GM12892 (cell line): ENCODE measurements at regions not wholly inside any gene's neighbourhood (a gene's known extent, or its start where the extent isn't known, plus 50 kb on each side); places are given as distances from the start of the nearest gene placed in this dataset.
"Not testable (repeated sequence)": the region's sequence is repeated elsewhere in the genome, so short reads cannot be mapped to it uniquely, and the experiment has no call there.

ENCODE experiments used
- DNase-seq: peaks from one replicate; pipeline ENCODE4 v3.0.0; 2011; ENCODE audit not compliant: insufficient read length
- FAIRE-seq: peaks from 2 replicates; lab custom pipeline; 2011; peaks lifted over from hg19 to GRCh38; lab: Jason Lieb, UNC
- POLR2A ChIP-seq: IDR thresholded peaks from 2 replicates; pipeline ENCODE4 v1.6.1; 2011; ENCODE audit warnings: low read depth, low read length, control low read depth
- POLR2AphosphoS5 ChIP-seq: IDR thresholded peaks from 2 replicates; pipeline ENCODE4 v1.6.1; 2011; ENCODE audit warnings: low read depth, low read length, control low read depth
- TAF1 ChIP-seq: IDR thresholded peaks from 2 replicates; pipeline ENCODE4 v1.6.1; 2011; ENCODE audit warnings: low read depth, mild to moderate bottlenecking, control low read depth, low read length, borderline replicate concordance

DNA sequence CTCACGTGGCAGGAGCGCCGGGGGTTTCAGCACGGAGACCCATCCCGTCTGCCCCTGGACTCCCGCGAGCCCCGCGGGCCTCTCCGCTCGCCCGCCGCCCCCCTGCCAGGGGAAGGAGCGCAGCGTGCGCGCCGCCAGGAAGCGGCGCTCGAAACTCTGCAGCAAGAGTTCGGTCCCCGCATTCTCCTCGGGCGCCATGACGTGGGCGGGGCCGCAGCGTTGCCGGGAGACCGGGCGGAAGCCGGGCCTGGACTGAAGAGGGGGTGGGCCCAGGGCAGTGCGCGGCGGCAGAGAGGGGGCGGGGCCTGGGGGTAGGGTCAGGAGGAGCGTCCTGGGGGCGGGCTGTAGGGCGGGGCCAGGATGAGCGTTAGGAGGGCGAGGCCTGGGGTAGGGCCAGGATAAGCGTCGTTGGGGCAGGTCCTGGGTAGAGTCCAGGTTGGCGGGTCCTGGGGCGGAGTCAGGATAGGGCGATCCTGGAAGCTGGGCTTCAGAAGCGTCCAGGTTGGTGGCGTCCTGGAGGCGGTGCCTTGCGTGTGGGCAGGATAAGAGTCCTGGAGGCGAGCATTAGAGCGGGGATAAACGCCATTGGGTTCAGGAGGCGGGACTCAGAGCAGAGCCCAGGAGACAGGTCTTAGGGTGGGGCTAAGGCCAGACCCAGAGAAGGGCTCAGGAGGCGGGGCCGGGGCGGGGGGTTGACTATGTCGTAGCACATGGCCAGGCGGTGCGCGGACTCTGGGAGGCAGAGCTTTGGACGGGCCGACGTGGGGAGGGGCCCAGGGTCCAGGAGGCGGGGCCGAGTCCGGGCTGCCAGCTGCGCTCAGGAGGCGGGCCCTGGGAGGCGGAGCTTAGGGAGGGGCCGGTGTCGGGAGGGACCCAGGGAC lies 229.0 kb upstream of the FRG2C start:
- DNase-seq, result peak; percentile 73
- peak; percentile 30; the same call in 1 of the 2 replicates for TF ChIP-seq POLR2A
- TF ChIP-seq TAF1, result peak; percentile 42; the same call in 1 of the 2 replicates
- FAIRE-seq, result peak; percentile 90

DNA sequence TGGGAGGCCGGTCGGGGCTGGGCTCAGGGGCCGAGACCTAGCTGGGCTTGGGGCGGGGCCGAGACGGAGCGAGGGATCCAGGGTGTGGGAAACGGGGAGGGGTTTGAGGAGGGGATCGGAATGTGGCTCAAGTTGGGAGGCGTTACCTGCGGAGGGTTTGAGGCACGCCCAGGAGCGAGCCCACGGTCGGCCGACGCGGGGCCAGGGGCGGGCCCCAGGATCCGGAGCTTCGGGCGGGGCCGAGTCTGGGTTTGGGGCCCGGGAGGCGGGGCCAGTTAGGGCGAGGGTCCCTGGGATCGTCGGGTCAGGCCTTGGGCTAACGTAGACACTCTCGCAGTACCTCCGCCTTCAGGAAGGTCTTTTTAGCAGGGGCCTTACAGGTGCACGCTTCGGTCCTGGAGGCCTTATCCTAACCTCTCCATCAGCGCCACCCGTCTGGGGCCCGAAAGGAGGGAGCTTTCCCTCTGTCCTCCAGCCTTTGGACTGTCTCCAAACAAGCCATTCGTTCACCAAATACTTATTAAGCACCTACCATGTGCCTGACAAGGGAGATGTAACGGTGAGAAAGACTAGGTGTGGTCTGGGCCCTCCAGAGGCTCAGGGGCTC lies 228.2 kb upstream of the FRG2C start:
- FAIRE-seq, result not testable (repeated sequence)
- DNase-seq, result peak; percentile 33

DNA sequence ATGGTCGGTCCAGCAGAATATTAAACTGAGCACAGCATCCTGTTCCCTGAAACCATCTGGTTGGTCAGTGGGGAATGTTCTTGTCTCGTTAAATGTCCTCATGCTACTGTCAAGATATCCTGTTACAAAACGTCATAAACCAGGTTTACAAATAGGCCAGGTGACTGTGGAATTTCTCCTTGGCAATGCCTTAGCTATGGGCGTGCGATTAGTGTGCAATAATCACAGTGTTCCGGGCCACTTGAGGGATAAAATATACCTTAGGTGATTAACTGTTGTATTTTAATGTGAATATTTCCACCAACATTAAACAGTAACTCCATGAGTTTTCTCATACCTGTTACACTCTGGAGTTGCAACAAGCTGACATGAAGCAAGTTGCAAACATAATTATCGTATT lies 223.1 kb upstream of the FRG2C start:
- DNase-seq, FAIRE-seq: not testable (repeated sequence)

DNA sequence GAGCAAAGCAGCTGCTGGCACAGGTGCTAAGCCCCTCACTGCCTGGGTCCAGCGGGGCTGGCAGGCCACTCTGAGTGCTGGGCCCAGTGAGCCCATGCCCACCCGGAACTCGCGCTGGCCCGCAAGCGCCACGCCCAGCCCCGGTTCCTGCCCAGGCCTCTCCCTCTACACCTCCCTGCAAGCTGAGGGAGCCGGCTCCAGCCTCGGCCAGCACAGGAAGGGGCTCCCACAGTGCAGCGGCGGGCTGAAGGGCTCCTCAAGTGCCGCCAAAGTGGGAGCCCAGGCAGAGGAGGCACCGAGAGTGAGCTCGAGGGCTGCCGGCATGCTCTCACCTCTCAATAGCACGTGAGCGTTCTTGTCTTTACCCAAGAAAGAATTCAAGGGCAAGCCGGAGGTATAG lies 219.5 kb upstream of the FRG2C start:
- not testable (repeated sequence) for FAIRE-seq

DNA sequence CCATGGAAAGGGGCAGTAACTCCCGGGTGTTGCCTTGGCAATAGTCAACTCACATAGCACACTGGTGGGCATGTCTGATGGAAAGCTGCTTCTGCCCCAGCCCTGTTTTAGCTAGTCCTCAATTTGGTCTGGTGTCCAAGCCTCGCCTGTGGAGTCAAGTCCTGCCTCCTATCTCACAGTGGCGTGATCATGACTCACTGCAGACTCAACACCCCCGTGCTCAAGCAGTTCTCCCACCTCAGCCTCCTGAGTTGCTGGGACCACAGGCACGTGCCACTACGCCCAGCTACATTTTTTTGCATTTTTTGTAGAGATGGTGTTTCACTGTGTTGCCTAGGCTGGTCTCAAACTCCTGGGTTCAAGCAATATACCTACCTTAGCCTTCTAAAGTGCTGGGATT lies 218.9 kb upstream of the FRG2C start:
- not testable (repeated sequence) for FAIRE-seq, DNase-seq

More for the DNA sequence above, 219.5 kb upstream of the FRG2C start:
- not testable (repeated sequence) for DNase-seq

DNA sequence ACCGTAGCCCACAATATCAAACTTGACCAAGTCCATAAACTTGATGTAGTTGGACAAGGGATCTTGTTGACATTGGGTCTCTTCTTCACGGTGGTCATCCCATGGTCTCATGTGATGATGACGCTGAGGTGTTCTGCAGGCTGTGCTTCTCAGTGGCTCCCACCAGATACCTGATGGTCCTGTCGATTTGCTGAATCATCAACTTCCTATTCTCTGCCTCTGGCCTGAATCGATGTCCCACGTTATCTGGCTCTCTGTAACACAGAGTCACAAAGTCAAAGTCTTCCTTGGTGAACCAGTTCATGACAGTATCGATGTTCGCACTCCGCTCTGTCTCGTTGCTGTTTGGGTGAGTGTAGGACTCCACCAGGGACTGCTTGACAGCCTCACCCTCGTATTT lies 217.2 kb upstream of the FRG2C start:
- not testable (repeated sequence) for DNase-seq, FAIRE-seq

DNA sequence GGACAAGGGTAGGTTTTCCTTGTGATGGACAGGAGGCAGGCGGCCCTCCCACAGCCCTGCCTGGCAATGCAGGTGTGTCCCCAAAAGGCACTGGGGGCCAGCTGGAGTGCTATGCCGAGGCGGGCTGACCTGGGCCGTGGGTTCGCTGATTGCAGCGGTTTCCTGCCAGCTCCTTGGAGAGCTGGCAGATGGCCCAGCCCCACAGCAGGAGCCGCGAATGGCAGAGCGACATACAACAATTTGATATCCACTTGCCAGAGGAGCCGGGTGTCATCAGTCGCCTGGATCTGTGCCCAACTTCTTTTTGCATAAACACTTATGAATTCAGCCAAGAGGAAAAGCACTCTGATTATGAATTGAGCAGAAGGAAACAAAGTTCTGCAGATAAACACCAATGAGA lies 210.8 kb upstream of the FRG2C start:
- not testable (repeated sequence) for FAIRE-seq, DNase-seq

DNA sequence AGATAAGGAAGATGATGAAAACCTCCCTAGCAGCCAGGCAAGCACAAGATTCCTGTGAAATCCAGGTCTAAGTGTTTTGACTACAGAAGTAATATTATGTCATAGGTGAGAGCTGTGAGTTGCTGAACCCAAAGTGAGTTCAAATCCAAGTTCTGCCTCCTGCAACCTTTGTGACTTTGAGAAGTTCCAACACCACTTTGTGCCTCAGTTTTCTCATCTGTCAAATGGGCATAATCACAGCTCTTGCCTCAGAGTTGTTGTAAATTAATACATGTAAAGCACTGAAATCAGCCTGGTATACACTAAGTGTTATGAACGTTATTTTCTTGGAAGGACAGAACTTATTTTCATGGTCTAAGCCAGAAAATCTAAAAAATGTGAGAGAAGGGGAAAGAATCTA lies 210.3 kb upstream of the FRG2C start:
- FAIRE-seq, result not testable (repeated sequence)

DNA sequence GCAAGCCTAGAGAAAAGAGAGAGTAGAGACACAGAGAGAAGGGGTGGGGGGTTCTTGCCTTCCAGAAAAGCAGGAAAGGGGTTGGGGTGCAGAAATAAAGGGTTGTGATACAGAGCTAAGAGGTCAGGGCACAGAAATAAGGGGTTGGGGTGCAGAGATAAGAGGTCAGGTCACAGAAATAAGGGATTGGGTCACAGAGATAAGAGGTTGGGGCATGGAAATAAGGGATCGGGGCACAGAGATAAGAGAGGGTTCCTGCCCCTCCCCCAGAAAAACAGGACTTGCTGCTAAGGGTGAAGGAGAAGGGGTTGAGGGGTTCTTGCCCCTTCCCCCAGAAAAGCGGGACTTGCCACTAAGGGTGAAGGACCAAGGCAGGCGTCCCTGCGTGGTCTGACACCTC lies 189.6 kb upstream of the FRG2C start:
- FAIRE-seq, result not testable (repeated sequence)

More for the DNA sequence above, 210.3 kb upstream of the FRG2C start:
- DNase-seq, result not testable (repeated sequence)

DNA sequence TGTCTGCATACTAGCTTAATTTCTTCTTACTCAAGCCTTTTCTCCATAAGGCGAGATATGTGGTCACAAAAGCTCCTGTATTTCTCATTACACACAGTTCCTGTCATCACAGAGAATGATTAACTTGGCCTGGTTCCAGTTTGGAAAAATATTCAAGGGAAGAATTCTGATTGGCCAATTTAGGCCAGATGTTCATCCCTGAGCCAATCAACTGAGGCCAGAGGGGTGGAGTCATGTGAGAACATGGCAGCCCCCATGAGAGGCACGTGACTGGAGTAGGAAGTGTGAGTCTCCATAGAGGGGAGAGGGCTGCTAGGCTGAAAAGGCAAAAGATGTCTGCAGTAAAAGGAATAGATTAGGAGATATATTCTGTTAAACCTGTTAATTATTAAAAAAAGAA lies 167.5 kb upstream of the FRG2C start:
- FAIRE-seq, DNase-seq: not testable (repeated sequence)

More for the DNA sequence above, 189.6 kb upstream of the FRG2C start:
- DNase-seq, result not testable (repeated sequence)

DNA sequence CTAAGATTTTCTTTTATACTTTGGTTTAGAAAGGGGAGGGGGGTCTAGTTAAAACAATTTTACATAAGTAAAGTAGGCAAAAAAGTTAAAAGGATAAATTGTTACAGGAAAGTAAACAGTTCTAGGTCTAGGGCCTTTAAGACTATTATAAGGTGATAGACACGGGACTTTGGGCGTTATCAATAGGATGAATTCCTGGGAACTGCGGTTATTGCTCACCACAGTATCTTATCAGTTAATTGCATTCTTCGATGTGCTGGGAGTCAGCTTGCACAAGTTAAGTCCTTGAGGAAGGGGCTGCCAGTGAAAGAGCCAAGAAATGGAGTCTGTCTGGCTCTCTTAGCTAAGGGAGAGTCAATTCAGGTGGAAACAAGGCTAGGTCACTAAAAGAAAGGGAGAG lies 163.8 kb upstream of the FRG2C start:
- not testable (repeated sequence) for DNase-seq, FAIRE-seq

DNA sequence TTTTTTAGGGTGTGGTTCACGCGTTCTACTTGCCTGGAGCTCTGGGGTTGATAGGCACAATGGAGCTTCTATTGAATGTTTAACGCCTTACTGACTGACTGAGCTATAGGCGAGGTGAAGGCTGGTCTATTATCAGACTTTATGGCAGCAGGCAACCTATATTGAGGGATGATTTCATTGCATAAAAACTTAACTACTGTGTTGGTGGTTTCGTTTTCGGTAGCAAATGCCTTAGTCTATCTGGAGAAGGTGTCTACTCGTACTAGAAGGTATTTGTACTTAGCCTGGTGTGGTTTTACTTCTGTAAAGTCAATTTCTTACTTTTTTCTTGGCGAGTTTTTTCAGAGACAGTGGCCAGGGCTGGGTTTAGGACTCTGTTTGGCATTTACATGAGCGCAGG lies 162.0 kb upstream of the FRG2C start:
- FAIRE-seq, DNase-seq: not testable (repeated sequence)

DNA sequence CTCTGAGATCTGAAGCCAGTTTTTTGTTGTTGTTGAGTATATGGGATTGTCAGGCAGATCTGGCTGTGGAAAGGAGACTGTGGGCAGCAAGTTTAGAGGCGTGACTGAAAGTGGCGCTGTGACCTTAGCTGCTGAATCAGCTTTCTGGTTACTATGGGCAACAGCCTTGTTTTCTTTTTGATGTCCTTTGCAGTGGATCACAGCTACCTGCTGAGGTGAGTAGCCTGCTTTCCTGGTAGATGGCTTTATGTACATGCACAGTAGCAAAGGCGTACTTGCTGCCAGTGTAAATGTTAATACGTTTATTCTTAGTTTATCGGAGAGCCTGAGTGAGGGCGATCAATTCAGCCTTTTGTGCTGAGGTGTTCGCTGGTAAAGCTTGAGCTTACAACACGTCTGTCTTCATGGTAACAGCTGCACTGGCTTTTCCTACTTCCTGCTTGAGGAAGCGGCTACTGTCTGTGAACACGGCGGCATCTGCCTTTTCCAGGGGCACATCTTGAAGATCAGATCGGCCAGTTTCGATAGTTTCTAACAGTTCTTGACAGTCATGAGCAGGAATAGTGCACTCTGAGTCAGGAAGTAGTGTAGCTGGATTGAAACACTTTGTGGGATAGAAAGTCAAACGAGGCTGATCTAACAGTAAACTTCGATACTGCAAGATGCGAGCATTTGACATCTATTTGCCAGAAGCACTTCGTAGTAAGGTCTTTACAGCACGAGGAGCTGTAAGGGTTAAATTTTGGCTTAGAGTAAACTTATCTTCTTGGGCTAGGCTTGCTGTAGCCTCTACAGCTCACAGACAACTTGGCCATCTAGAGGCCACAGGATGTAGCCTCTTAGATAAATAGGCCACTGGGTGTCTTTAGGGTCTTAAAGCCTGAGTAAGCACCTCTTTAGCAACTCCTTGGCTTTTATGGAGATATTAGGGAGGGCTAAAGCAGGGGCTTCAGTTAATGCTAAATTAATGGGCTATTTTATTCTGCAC lies 161.1 kb upstream of the FRG2C start:
- not testable (repeated sequence) for FAIRE-seq

DNA sequence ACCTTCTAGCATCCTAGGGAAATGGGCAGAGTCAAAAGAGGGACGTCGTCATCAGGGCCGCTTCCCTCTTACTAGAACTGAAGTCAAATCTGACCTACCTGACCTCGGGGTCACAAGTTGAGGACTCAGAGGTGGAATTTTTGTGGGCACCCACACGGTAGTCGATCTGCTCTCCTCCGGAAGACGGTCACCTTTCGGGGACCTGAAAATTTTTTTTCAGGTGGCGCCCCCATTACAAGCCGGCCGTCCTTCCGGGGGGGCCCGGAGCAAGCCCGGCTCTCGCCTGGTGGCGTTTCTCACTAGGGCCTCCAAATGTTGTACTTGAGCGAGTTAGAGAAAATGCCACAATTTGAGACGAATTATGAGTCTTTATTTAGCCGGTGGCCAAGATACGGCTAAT lies 157.5 kb upstream of the FRG2C start:
- DNase-seq (no peak), FAIRE-seq (no peak)
- no peak for TF ChIP-seq TAF1
- TF ChIP-seq POLR2AphosphoS5, result no peak
- TF ChIP-seq POLR2A, result no peak

More for the DNA sequence above, 161.1 kb upstream of the FRG2C start:
- not testable (repeated sequence) for DNase-seq

DNA sequence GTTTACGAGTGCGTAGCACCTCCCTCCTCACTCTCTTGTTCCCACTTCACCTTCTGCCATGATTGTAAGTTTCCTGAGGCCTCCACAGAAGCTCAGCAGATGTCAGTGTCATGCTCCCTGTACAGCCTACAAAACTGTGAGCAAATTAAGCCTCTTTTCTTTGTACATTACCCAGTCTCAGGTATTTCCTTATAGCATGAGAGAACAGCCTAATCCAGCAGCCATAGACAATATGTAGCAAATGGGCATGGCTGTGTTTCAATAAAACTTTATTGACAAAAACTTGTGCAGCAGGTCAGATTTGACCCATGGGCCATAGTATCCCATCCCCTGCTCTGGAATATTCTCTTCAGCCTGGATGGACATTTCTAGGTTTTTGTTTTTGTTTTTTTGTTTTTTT lies 156.2 kb upstream of the FRG2C start:
- not testable (repeated sequence) for DNase-seq, FAIRE-seq

DNA sequence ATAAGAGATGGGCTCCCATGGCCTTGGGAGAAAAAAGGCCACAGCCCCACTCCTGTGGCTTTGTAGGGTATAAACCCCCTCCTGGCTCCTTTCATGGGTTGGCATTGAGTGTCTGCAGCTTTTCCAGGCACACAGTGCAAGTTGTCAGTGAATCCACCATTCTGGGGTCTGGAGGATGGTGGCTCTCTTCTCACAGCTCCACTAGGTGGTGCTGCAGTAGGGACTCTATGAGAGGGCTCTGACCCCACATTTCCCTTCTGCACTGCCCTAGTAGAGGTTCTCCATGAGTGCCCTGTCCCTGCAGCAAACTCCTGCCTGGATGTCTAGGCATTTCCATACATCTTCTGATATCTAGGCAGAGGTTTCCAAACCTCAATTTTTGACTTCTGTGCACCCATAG lies 136.5 kb upstream of the FRG2C start:
- not testable (repeated sequence) for FAIRE-seq, DNase-seq

DNA sequence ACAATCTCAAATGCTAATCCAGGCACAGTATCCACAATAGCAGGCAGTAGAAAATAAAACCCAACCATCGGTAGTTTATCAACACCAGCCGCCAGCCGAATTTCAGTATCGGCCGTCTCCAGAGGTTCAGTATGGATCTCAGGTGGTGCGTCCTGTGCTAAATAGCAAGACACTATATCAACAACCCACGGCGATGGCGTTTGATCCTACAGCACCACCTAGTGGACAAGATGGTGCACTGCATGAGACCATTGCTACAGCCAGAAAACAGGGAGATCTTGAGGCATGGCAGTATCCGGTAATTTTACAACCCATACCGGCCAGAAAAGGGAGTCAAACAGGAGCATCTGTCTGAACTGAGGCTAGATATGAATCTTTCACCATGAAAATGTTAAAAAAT lies 112.0 kb upstream of the FRG2C start:
- peak; percentile 67 for FAIRE-seq
- not testable (repeated sequence) for DNase-seq

DNA sequence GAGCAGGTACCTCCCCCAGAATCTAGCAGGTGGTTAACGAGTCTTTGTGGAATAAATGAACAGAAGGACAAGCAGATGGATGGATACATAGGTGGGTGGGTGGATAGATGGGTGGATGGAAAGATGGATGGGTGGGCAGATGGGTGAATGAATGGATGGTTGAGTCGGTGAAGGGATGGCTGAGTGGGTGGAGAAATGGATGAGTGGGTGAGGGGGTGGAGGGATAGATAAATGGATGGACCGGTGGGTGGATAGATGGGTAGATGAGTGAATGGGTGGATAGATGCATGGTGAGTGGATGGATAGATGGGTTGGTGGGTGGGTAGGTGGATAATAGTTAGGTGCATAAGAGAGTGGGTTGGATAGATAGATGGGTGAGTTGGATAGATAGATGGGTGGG lies 99.7 kb upstream of the FRG2C start:
- not testable (repeated sequence) for FAIRE-seq

DNA sequence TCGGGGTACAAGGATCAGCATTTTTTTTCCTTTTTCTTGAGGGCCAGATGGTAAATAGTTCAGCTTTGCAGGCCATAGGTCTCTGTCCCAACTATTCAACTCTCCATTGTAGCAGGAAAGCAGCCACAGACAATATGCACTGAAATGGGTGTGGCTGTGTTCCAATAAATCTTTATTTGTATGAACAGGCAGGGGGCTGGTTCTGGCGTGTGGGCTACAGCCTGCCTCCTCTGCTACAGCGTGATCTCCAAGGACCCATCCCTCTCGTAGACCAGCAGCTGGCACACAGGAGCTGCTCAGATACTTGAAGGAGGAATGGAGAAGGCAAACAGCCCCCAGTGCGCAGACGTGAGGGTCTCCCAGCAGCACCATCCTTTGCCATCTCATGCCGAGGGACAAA lies 91.8 kb upstream of the FRG2C start:
- not testable (repeated sequence) for FAIRE-seq, DNase-seq

More for the DNA sequence above, 99.7 kb upstream of the FRG2C start:
- DNase-seq, result not testable (repeated sequence)
